IMR-90 (cell line): ENCODE measurements at regions not wholly inside any gene's neighbourhood (a gene's known extent, or its start where the extent isn't known, plus 50 kb on each side); places are given as distances from the start of the nearest gene placed in this dataset.
"Not testable (repeated sequence)": the region's sequence is repeated elsewhere in the genome, so short reads cannot be mapped to it uniquely, and the experiment has no call there.

ENCODE experiments used
- ATAC-seq: fragments of 200-7000 bp; cut with Tn5 transposase; 2 replicates; pipeline ENCODE4 v1.9.1; 2020; ENCODE audit warnings: low read depth, mild to moderate bottlenecking, moderate library complexity
- BruUV-seq: library from RNA; stranded (reverse); fragments of 400-500 nt; replicated peaks from 2 replicates; lab custom pipeline; 2021; lab: Mats Ljungman, UMichigan
- CTCF ChIA-PET: fragments of 300-600 bp; formaldehyde crosslinking; extraction: SDS; loops from one replicate; lab custom pipeline; 2021; ENCODE audit warnings: antibody characterized with exemption; lab: Yijun Ruan, JAX
- POLR2A ChIA-PET: fragments of 300-600 bp; sonication (Branson Sonifier 250); formaldehyde crosslinking; loops from one replicate; lab custom pipeline; 2022; ENCODE audit warnings: antibody characterized with exemption; ENCODE audit not compliant: unreplicated experiment; lab: Charles Lee
- DNase-seq: peaks from one replicate; pipeline ENCODE4 v3.0.0; 2013
- H2AFZ ChIP-seq: replicated peaks from 2 replicates; pipeline ENCODE3; 2013; ENCODE audit warnings: low read length, mild to moderate bottlenecking; ENCODE audit not compliant: poor library complexity
- H2AK5ac ChIP-seq: 2 replicates; pipeline ENCODE4 v1.6.1; 2013; ENCODE audit warnings: low read depth, low read length, inconsistent platforms
- H2AK9ac ChIP-seq: replicated peaks from 2 replicates; pipeline ENCODE3; 2013; ENCODE audit warnings: mild to moderate bottlenecking, low read depth, low read length, moderate library complexity; ENCODE audit not compliant: poor library complexity
- H2BK120ac ChIP-seq: 2 replicates; pipeline ENCODE4 v1.6.1; 2013; ENCODE audit warnings: low read depth, low read length, inconsistent platforms
- H2BK15ac ChIP-seq: 3 replicates; pipeline ENCODE4 v1.6.1; 2013; ENCODE audit warnings: low read depth, low read length, inconsistent platforms
- H2BK20ac ChIP-seq: 2 replicates; pipeline ENCODE4 v1.6.1; 2013; ENCODE audit warnings: low read depth, mild to moderate bottlenecking, inconsistent platforms, low read length, moderate library complexity
- H2BK5ac ChIP-seq: 2 replicates; pipeline ENCODE4 v1.6.1; 2013; ENCODE audit warnings: mild to moderate bottlenecking, low read depth, low read length, inconsistent platforms; ENCODE audit not compliant: poor library complexity, severe bottlenecking
- H3K14ac ChIP-seq: replicated peaks from 2 replicates; pipeline ENCODE4 v1.6.1; 2013; ENCODE audit warnings: low read depth, low read length, inconsistent platforms
- H3K18ac ChIP-seq: 2 replicates; pipeline ENCODE4 v1.6.1; 2013; ENCODE audit warnings: low read depth, low read length, control low read depth
- H3K23ac ChIP-seq: 2 replicates; pipeline ENCODE4 v1.6.1; 2013; ENCODE audit warnings: low read depth, low read length, inconsistent platforms
- H3K27ac ChIP-seq: 2 replicates; pipeline ENCODE4 v1.5.1; 2013; ENCODE audit warnings: mild to moderate bottlenecking, control low read depth, low read length; ENCODE audit not compliant: insufficient read depth
- H3K27me3 ChIP-seq: 2 replicates; pipeline ENCODE4 v1.6.1; 2013; ENCODE audit warnings: low read length; ENCODE audit not compliant: control insufficient read depth, insufficient read depth
- H3K36me3 ChIP-seq: 2 replicates; pipeline ENCODE4 v1.6.1; 2013; ENCODE audit warnings: low read length, mixed read lengths; ENCODE audit not compliant: control insufficient read depth, insufficient read depth
- H3K4ac ChIP-seq: 2 replicates; pipeline ENCODE4 v1.6.1; 2013; ENCODE audit warnings: low read depth, low read length, inconsistent platforms
- H3K4me1 ChIP-seq: 2 replicates; pipeline ENCODE4 v1.6.1; 2013; ENCODE audit warnings: low read length, mixed read lengths; ENCODE audit not compliant: control insufficient read depth, insufficient read depth
- H3K4me2 ChIP-seq: 2 replicates; pipeline ENCODE4 v1.6.1; 2013; ENCODE audit warnings: low read depth, mild to moderate bottlenecking, control low read depth, low read length, moderate library complexity
- H3K4me3 ChIP-seq: 2 replicates; pipeline ENCODE4 v1.5.1; 2013; ENCODE audit warnings: low read depth, mild to moderate bottlenecking, control low read depth, low read length, moderate library complexity; ENCODE audit not compliant: insufficient read depth
- H3K56ac ChIP-seq: 2 replicates; pipeline ENCODE4 v1.6.1; 2013; ENCODE audit warnings: low read length, inconsistent platforms; ENCODE audit not compliant: insufficient read depth; ENCODE audit errors: extremely low read depth
- H3K79me1 ChIP-seq, 2 experiments: 2 replicates each; pipeline ENCODE4 v1.6.1; 2013; ENCODE audit warnings: low read length in 2 of 2, inconsistent platforms in 1 of 2, low read depth in 1 of 2
- H3K9ac ChIP-seq: 2 replicates; pipeline ENCODE4 v1.6.1; 2013; ENCODE audit warnings: low read depth, low read length, control low read depth
- H3K9me1 ChIP-seq: 2 replicates; pipeline ENCODE4 v1.6.1; 2013; ENCODE audit warnings: low read length, inconsistent platforms; ENCODE audit not compliant: insufficient read depth
- H3K9me3 ChIP-seq: 2 replicates; pipeline ENCODE4 v1.6.1; 2013; ENCODE audit warnings: low read length; ENCODE audit not compliant: control insufficient read depth, insufficient read depth
- H4K20me1 ChIP-seq: 2 replicates; pipeline ENCODE4 v1.6.1; 2013; ENCODE audit warnings: low read length, inconsistent platforms; ENCODE audit not compliant: insufficient read depth
- H4K5ac ChIP-seq: 2 replicates; pipeline ENCODE4 v1.6.1; 2013; ENCODE audit warnings: mild to moderate bottlenecking, low read depth, low read length, control low read depth
- H4K8ac ChIP-seq, 2 experiments: 2 replicates each; pipeline ENCODE4 v1.6.1; 2013; ENCODE audit warnings: low read depth in 2 of 2, low read length in 2 of 2, control low read depth in 1 of 2, inconsistent platforms in 1 of 2
- H4K91ac ChIP-seq: 2 replicates; pipeline ENCODE4 v1.6.1; 2013; ENCODE audit warnings: low read depth, low read length, inconsistent platforms; ENCODE audit not compliant: insufficient read depth
- WGBS, 2 experiments: methylation state at CpG; one replicate each; pipeline versions ENCODE4 v1.1.5 to v1.1.7; 2013; ENCODE audit warnings: missing lambda C conversion rate in 2 of 2; ENCODE audit not compliant: insufficient read length in 1 of 2; ENCODE audit errors: extremely low coverage in 2 of 2; 5-methylcytosine and 5-hydroxymethylcytosine counted together
- dilution Hi-C: fragments of 300-500 bp; cut with HindIII; formaldehyde crosslinking; loops from one replicate; pipeline ENCODE4 v1.14.3; 2018; ENCODE audit warnings: low sequenced_read_pairs; ENCODE audit not compliant: unreplicated experiment
- in situ Hi-C: fragments of 300-500 bp; cut with MboI; formaldehyde crosslinking; loops from 3 replicates; pipeline ENCODE4 v1.14.3; 2019; ENCODE audit warnings: low sequenced_read_pairs, inconsistent platforms, mixed read lengths
- intact Hi-C: fragments of 100-400 bp; cut with micrococcal nuclease; formaldehyde crosslinking; loops from 2 replicates; pipeline ENCODE4 v1.10.0; 2022

GRCh38 chr2:7878266-7878665 is 803.6 kb upstream of the ID2 start:
- H2BK20ac ChIP-seq, H2AFZ ChIP-seq, H3K4me2 ChIP-seq, H3K14ac ChIP-seq, H2BK15ac ChIP-seq, POLR2A ChIA-PET, H3K36me3 ChIP-seq, H3K27ac ChIP-seq, H4K5ac ChIP-seq, H3K4me1 ChIP-seq, H2BK120ac ChIP-seq, H2AK9ac ChIP-seq, intact Hi-C loops, H4K91ac ChIP-seq, H2BK5ac ChIP-seq, DNase-seq, in situ Hi-C loops, H3K79me1 ChIP-seq, H3K9ac ChIP-seq, H3K56ac ChIP-seq, H3K4ac ChIP-seq, H4K8ac ChIP-seq, ATAC-seq, H3K9me3 ChIP-seq, H4K20me1 ChIP-seq, dilution Hi-C loops, H3K23ac ChIP-seq, H3K4me3 ChIP-seq, H3K9me1 ChIP-seq, H3K27me3 ChIP-seq, H3K18ac ChIP-seq, BruUV-seq, H2AK5ac ChIP-seq: not testable (repeated sequence)
- CTCF ChIA-PET: interaction anchor here (0.5 kb wide), 1 partner anchor 43 kb away, joined by 3 read pairs; no protein-coding TSS in a partner anchor
- no CpG with 5 or more reads among the region's 12 CpGs for WGBS, 2 experiments
